Breast epithelium (tissue), 4 donors: ENCODE measurements at regions not wholly inside any gene's neighbourhood (a gene's known extent, or its start where the extent isn't known, plus 50 kb on each side); places are given as distances from the start of the nearest gene placed in this dataset.

Source experiments
- DNase-seq, 2 donors: peaks; one replicate each; pipeline ENCODE4 v3.0.0-alpha.2; 2019; ENCODE audit warnings: low spot score in 2 of 2
- H3K27ac ChIP-seq, 2 donors: fragments of 200-600 bp; sonication (generic) in 1 of 2; one replicate each; pipeline ENCODE4 v1.5.1; 2016 to 2019; ENCODE audit warnings: mild to moderate bottlenecking in 1 of 2
- H3K27me3 ChIP-seq, 2 donors: fragments of 200-600 bp; sonication (generic) in 1 of 2; one replicate each; pipeline versions ENCODE4 v1.5.1 to v1.6.0; 2017 to 2019; ENCODE audit warnings: control low read depth in 1 of 2, mild to moderate bottlenecking in 1 of 2
- H3K36me3 ChIP-seq: fragments of 200-600 bp; one replicate; pipeline ENCODE4 v1.5.1; 2019
- H3K4me1 ChIP-seq, 2 donors: fragments of 200-600 bp; sonication (generic); one replicate each; pipeline ENCODE4 v1.5.1; 2016 to 2019; ENCODE audit warnings: control low read depth in 1 of 2
- H3K4me3 ChIP-seq, 3 donors: fragments of 200-600 bp; sonication (generic); 1 replicate in 2 of 3; 2 replicates in 1 of 3; pipeline ENCODE4 v1.5.1; 2016 to 2019; ENCODE audit warnings: mild to moderate bottlenecking in 3 of 3, moderate library complexity in 2 of 3
- H3K9me3 ChIP-seq, 2 donors: fragments of 200-600 bp; sonication (generic) in 1 of 2; one replicate each; pipeline ENCODE4 v1.5.1; 2016 to 2019; ENCODE audit warnings: control low read depth in 1 of 2
- POLR2A ChIP-seq: fragments of 450-650 bp; IDR thresholded peaks from one replicate; pipeline ENCODE4 v1.6.1; 2016; ENCODE audit warnings: antibody characterized with exemption, mild to moderate bottlenecking, moderate library complexity
- POLR2AphosphoS5 ChIP-seq, 3 donors: sonication (generic); formaldehyde crosslinking; IDR thresholded peaks; one replicate each; pipeline ENCODE4 v1.6.1; 2017; ENCODE audit warnings: antibody characterized with exemption in 3 of 3
- intact Hi-C: fragments of 100-400 bp; cut with DNase I; formaldehyde crosslinking; loops from one replicate; pipeline ENCODE4 v1.15.1; 2023; ENCODE audit warnings: low total_unique reads
- TF ChIP-seq, protein P1 (sequence below), 3 donors: fragments of 450-650 bp; IDR thresholded peaks; one replicate each; pipeline ENCODE4 v1.5.1; 2016 to 2017; ENCODE audit warnings: antibody characterized with exemption in 3 of 3, mild to moderate bottlenecking in 3 of 3, moderate library complexity in 3 of 3

DNA sequence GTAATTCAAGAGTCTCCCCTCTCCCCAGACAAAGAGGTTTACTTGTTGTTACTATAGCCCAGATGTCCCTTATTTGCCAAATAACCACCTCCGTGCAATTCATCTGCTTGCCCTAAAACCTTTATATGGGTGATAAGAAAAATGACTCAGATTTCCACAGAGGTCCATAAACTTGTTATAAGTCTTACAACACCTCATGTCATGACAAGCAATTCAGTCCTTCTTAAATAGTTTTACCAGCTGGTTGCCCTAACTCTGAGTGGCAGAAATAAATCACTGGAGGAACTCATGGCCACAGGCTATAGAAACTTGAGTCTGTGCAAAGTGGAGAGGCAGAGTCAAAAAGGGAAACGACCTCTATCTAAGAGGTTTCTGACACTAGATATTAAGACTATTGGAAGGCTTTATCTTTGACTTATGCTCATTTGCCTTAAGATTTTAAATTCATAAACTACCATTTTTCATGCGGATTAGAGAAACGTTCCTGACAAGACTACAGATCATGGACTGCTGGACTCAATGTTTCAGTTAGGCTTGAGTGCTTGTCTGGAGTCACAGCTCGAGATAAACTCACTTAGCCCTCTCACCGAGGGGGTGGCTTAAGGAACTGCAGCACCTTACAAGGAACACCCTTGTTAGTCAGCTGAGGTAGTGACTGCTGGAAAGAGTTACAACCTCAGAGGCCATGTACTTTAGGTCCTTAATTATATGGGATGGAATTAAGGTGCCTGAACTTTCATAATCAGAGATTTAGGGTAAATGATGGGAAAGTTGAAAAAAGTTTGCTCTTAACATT, 662.5 kb upstream of the USP24 start:
- Histone ChIP-seq H3K36me3 (no peaks in the 10 kb centered on the region), H3K4me1 (no peaks in the 10 kb centered on the region), H3K27ac (no peak overlapping the region), H3K9me3 (no peaks in the 10 kb centered on the region), H3K27me3 (no peaks in the 10 kb centered on the region), H3K4me3 (no peak overlapping the region)
- no peak for TF ChIP-seq POLR2AphosphoS5 (IDR thresholded peaks at IDR 0.05)
- intact Hi-C loops = no loop called here
- no peak for DNase-seq

DNA sequence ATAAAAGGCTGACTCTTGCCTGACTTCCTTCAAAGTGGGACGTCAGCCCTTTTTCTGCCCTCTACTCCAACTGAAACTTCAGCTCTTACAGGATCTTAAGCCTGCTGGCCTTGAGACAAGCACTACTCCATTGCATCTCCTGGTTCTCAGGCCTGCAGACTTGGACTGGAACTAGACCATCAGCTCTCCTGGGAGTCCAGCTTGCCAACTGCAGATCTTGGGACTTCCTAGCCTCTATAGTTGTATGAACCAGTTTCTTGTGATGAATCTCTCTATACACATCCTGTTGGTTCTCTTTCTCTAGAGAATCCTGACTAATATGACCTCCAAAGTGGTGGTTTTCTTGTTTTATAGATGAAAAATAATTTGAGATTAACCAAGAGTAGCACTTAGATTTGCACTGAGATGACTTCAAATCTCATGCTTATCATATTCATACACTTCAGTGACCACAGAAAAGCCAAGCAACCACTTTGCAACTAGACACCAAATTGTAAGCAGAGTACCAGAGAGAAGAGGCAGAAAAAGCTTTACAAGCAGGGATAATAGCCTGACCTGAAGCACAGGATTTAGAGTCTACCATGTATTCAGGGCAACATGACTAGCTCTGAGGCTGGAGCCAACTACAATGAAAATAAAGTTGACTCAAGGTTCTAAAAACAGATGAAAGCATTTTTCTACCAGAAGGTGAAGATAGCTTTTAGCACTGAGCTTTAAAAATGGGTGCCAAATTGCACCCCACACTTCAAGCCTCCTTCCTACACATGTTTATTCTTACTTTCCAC, 661.3 kb upstream of the USP24 start:
- H3K27ac ChIP-seq = no peak overlapping the region
- H3K27me3 ChIP-seq = no peaks in the 10 kb centered on the region
- no peak overlapping the region for H3K4me3 ChIP-seq
- intact Hi-C loops = loop anchor here (1.0 kb wide), 1 partner anchor 32 kb away; no protein-coding TSS in a partner anchor
- H3K9me3 ChIP-seq = no peaks in the 10 kb centered on the region
- DNase-seq = no peak
- TF ChIP-seq, protein P1, sequence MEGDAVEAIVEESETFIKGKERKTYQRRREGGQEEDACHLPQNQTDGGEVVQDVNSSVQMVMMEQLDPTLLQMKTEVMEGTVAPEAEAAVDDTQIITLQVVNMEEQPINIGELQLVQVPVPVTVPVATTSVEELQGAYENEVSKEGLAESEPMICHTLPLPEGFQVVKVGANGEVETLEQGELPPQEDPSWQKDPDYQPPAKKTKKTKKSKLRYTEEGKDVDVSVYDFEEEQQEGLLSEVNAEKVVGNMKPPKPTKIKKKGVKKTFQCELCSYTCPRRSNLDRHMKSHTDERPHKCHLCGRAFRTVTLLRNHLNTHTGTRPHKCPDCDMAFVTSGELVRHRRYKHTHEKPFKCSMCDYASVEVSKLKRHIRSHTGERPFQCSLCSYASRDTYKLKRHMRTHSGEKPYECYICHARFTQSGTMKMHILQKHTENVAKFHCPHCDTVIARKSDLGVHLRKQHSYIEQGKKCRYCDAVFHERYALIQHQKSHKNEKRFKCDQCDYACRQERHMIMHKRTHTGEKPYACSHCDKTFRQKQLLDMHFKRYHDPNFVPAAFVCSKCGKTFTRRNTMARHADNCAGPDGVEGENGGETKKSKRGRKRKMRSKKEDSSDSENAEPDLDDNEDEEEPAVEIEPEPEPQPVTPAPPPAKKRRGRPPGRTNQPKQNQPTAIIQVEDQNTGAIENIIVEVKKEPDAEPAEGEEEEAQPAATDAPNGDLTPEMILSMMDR (IDR thresholded peaks at IDR 0.05) = no peak
- no peak for TF ChIP-seq POLR2A
- no peak for TF ChIP-seq POLR2AphosphoS5 (IDR thresholded peaks at IDR 0.05)
- H3K4me1 ChIP-seq = no peaks in the 10 kb centered on the region
- no peaks in the 10 kb centered on the region for H3K36me3 ChIP-seq

DNA sequence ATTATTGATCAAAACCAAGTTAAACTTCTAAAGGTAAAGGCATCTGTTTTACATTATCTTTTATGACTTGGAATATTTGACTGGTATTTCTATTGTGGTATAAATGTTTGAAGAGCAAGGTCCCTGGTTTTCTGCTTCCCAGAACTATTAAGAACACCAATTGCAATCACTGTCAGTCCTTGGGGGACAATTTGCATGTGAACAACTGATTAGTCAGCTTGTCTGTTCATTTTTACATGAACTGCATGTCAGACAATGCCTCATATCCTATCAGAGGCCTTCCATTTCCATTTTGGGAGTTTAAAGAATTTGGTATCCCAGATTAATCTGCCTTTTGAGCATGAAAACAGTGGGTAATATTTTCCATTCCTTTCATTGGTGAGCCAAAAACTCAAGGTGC, 654.9 kb upstream of the USP24 start:
- Histone ChIP-seq H3K4me1 (no peaks in the 10 kb centered on the region), H3K36me3 (no peaks in the 10 kb centered on the region), H3K27me3 (no peaks in the 10 kb centered on the region), H3K9me3 (no peaks in the 10 kb centered on the region), H3K27ac (no peak overlapping the region), H3K4me3 (no peak overlapping the region)
- DNase-seq = no peak
- TF ChIP-seq, protein P1 (IDR thresholded peaks at IDR 0.05) = no peak
- TF ChIP-seq POLR2A (no peak), POLR2AphosphoS5 (IDR thresholded peaks at IDR 0.05) (no peak)
- intact Hi-C loops = no loop called here

DNA sequence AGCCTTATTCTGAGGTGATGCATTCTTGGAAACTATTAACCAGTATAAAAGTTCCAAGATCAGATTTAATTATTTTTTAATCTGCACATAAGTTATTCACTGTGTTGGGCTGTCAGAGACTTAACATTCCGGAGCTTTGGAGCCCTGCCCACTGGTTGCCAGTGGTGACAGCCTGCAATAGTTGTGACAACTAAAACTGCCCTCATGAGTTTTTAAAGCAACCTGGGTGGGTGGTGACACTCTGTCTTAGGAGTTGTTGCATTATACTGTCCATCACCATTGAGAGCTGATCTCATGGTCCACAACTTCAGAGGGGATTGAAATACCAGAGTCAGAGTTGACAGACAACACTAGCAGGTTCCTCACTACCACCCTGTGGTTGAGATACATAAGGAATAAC, 653.9 kb upstream of the USP24 start:
- H3K36me3 ChIP-seq = no peaks in the 10 kb centered on the region
- H3K4me3 ChIP-seq = no peak overlapping the region
- peak; percentile 46 to 52 for DNase-seq
- H3K27ac ChIP-seq = no peak overlapping the region
- TF ChIP-seq POLR2AphosphoS5 (IDR thresholded peaks at IDR 0.05) (no peak), POLR2A (no peak)
- TF ChIP-seq, protein P1 (IDR thresholded peaks at IDR 0.05) = no peak
- H3K9me3 ChIP-seq = no peaks in the 10 kb centered on the region
- no peaks in the 10 kb centered on the region for H3K4me1 ChIP-seq
- intact Hi-C loops = no loop called here
- no peaks in the 10 kb centered on the region for H3K27me3 ChIP-seq

DNA sequence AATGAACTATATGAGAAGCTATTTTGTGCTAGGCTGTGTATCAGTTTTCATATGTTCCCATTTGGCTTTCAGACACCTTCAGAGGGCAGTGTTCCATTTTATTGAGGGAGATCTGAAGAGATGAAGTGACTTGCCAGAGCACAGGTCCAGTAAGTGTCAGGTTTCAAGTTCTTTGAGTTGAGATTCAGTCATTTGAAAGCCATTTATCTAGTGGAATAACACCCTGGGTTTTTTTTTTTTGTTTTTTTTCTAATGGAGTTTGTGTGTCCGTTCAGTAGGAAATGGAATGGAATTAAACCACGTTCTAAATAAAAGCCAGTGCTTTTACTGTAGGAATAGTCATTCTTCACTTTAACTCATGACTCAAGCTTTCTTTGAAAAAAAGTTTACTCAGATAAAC, 652.9 kb upstream of the USP24 start:
- Histone ChIP-seq H3K27ac (no peak overlapping the region), H3K36me3 (no peaks in the 10 kb centered on the region), H3K4me3 (no peak overlapping the region), H3K9me3 (no peaks in the 10 kb centered on the region), H3K27me3 (no peaks in the 10 kb centered on the region), H3K4me1 (no peaks in the 10 kb centered on the region)
- TF ChIP-seq POLR2A = no peak
- TF ChIP-seq, protein P1 (IDR thresholded peaks at IDR 0.05) = no peak
- no peak for TF ChIP-seq POLR2AphosphoS5 (IDR thresholded peaks at IDR 0.05)
- intact Hi-C loops = no loop called here
- no peak for DNase-seq
